D341Med (cell line): ENCODE measurements at regions not wholly inside any gene's neighbourhood (a gene's known extent, or its start where the extent isn't known, plus 50 kb on each side); places are given as distances from the start of the nearest gene placed in this dataset.
"Not testable (repeated sequence)": the region's sequence is repeated elsewhere in the genome, so short reads cannot be mapped to it uniquely, and the experiment has no call there.

Experiments used
- DNase-seq: peaks from one replicate; pipeline ENCODE4 v3.0.0; 2012; ENCODE audit warnings: low spot score

GRCh38 chr5:144638787-144639186, 468.1 kb downstream of the KCTD16 start:
- DNase-seq, result no peak

- no peak for DNase-seq
Measured at GRCh38 chr5:144634138-144634537, 463.5 kb downstream of the KCTD16 start.

GRCh38 chr5:144598451-144599068, 427.9 kb downstream of the KCTD16 start:
- no peak for DNase-seq

- DNase-seq, result no peak
Measured at GRCh38 chr5:144596517-144596916, 425.8 kb downstream of the KCTD16 start.

GRCh38 chr5:144594919-144595318, 424.2 kb downstream of the KCTD16 start:
- no peak for DNase-seq

GRCh38 chr5:144594234-144594633, 423.6 kb downstream of the KCTD16 start:
- DNase-seq, result not testable (repeated sequence)

- DNase-seq, result no peak
Measured at GRCh38 chr5:144585681-144586080, 415.0 kb downstream of the KCTD16 start.

GRCh38 chr5:144583541-144584449, 413.1 kb downstream of the KCTD16 start:
- DNase-seq, result no peak

- DNase-seq, result no peak
Measured at GRCh38 chr5:144582066-144582465, 411.4 kb downstream of the KCTD16 start.

- DNase-seq, result no peak
Measured at GRCh38 chr5:144581044-144581443, 410.4 kb downstream of the KCTD16 start.

- DNase-seq, result no peak
Measured at GRCh38 chr5:144577676-144578075, 407.0 kb downstream of the KCTD16 start.

- no peak for DNase-seq
Measured at GRCh38 chr5:144575736-144576135, 405.1 kb downstream of the KCTD16 start.

GRCh38 chr5:144567421-144567780, 396.7 kb downstream of the KCTD16 start:
- DNase-seq, result no peak

- no peak for DNase-seq
Measured at GRCh38 chr5:144566747-144567420, 396.2 kb downstream of the KCTD16 start.

GRCh38 chr5:144549580-144549979, 378.9 kb downstream of the KCTD16 start:
- DNase-seq, result no peak

- no peak for DNase-seq
Measured at GRCh38 chr5:144548936-144549335, 378.3 kb downstream of the KCTD16 start.

- no peak for DNase-seq
Measured at GRCh38 chr5:144547098-144547499, 376.4 kb downstream of the KCTD16 start.

- no peak for DNase-seq
Measured at GRCh38 chr5:144538845-144539244, 368.2 kb downstream of the KCTD16 start.
